ENCODE measurements at regions not wholly inside any gene's neighbourhood (a gene's known extent, or its start where the extent isn't known, plus 50 kb on each side); places are given as distances from the start of the nearest gene placed in this dataset.

- no TSS peak for BruUV-seq (replicated peaks)
- no peak overlapping the region for H3K14ac ChIP-seq (replicated peaks; ENCODE audit: low read depth, low read length)
- no peak overlapping the region for H2AK9ac ChIP-seq (replicated peaks; ENCODE audit: low read depth, low read length, poor library complexity)
- ChIA-PET POLR2A (ENCODE audit: unreplicated experiment) (no interaction called here), CTCF (no interaction called here)
- H2AK5ac ChIP-seq (ENCODE audit: low read depth, low read length): no peak overlapping the region
- H3K23ac ChIP-seq (ENCODE audit: low read depth, low read length): no peak overlapping the region
- 0 out of 2 replicates have a peak, but pooled peaks cover 1% of the 10 kb centered on the region for H3K27me3 ChIP-seq (ENCODE audit: control insufficient read depth, insufficient read depth, low read length)
- no peaks in the 10 kb centered on the region for H4K20me1 ChIP-seq (ENCODE audit: insufficient read depth, low read length)
- intact Hi-C loops (cut with micrococcal nuclease): loop anchor here (2.0 to 5.0 kb wide), 3 partner anchors 103 to 320 kb away; partner anchors contain the start of gene RYBP
- in situ Hi-C loops (cut with MboI; ENCODE audit: low sequenced_read_pairs): no loop called here
- WGBS, 2 experiments (ENCODE audit: extremely low coverage in 2 of 2, insufficient read length in 1 of 2): no CpG with 5 or more reads among the region's 12 CpGs
- no peak overlapping the region for H4K5ac ChIP-seq (ENCODE audit: low read depth, low read length)
- H3K4me3 ChIP-seq (ENCODE audit: insufficient read depth, low read depth, low read length): no peak overlapping the region
- no peak overlapping the region; the same call in 1 of the 2 replicates for H4K91ac ChIP-seq (ENCODE audit: insufficient read depth, low read depth, low read length)
- H2BK5ac ChIP-seq (ENCODE audit: low read depth, low read length, poor library complexity, severe bottlenecking): no peak overlapping the region
- no peak overlapping the region for H2BK20ac ChIP-seq (ENCODE audit: low read depth, low read length)
- ATAC-seq (ENCODE audit: low read depth) (no peak), DNase-seq (no peak)
- H3K9ac ChIP-seq (ENCODE audit: low read depth, low read length): no peak overlapping the region
- H3K4me2 ChIP-seq (ENCODE audit: low read depth, low read length): no peak overlapping the region
- no peaks in the 10 kb centered on the region for H3K9me3 ChIP-seq (ENCODE audit: control insufficient read depth, insufficient read depth, low read length)
- peak overlapping the region in 1 of 2 experiments; percentile 33; a peak in 2 of 4 replicates for H4K8ac ChIP-seq (ENCODE audit: low read depth in 2 of 2, low read length in 2 of 2)
- peak overlapping the region; percentile 29; the same call in 1 of the 2 replicates for H3K56ac ChIP-seq (ENCODE audit: extremely low read depth, insufficient read depth, low read length)
- H3K79me1 ChIP-seq (ENCODE audit: low read depth in 1 of 2, low read length in 2 of 2): no peaks in the 10 kb centered on the region
- H3K36me3 ChIP-seq (ENCODE audit: control insufficient read depth, insufficient read depth, low read length): no peaks in the 10 kb centered on the region
- H3K18ac ChIP-seq (ENCODE audit: low read depth, low read length): no peak overlapping the region
- 0 out of 2 replicates have a peak overlapping the region, but pooled peaks have one; percentile 48 for H2BK120ac ChIP-seq (ENCODE audit: low read depth, low read length)
- no peak for TF ChIP-seq MAZ (IDR thresholded peaks at IDR 0.05; ENCODE audit: borderline replicate concordance, low read depth, low read length)
- no peak for TF ChIP-seq ELK1 (IDR thresholded peaks at IDR 0.05; ENCODE audit: borderline replicate concordance, low read depth, low read length)
- TF ChIP-seq MXI1 (IDR thresholded peaks at IDR 0.05; ENCODE audit: borderline replicate concordance, low read depth, low read length): no peak
- TF ChIP-seq BHLHE40 (IDR thresholded peaks at IDR 0.05; ENCODE audit: low read depth, low read length): no peak
- TF ChIP-seq CEBPB (IDR thresholded peaks at IDR 0.05; ENCODE audit: low read depth, low read length): no peak
- no peak for TF ChIP-seq NFE2L2 (IDR thresholded peaks at IDR 0.05; ENCODE audit: low read depth, low read length)
- TF ChIP-seq RCOR1 (IDR thresholded peaks at IDR 0.05; ENCODE audit: insufficient replicate concordance, low read length): no peak
- no peak overlapping the region for H2BK15ac ChIP-seq (ENCODE audit: low read depth, low read length)
- no peak overlapping the region; the same call in 1 of the 2 replicates for H3K4ac ChIP-seq (ENCODE audit: low read depth, low read length)
- H3K27ac ChIP-seq (ENCODE audit: insufficient read depth, low read length): no peak overlapping the region
- peaks cover 5% of the 10 kb centered on the region for H3K4me1 ChIP-seq (ENCODE audit: control insufficient read depth, insufficient read depth, low read length)
- 0 out of 2 replicates have a peak, but pooled peaks cover 10% of the 10 kb centered on the region for H3K9me1 ChIP-seq (ENCODE audit: insufficient read depth, low read length)
- dilution Hi-C loops (cut with HindIII; ENCODE audit: low sequenced_read_pairs, unreplicated experiment): no loop called here
- peak overlapping the region; percentile 72 for H2AFZ ChIP-seq (replicated peaks; ENCODE audit: low read length, poor library complexity)
These were observed 257.5 kb downstream of the SHQ1 start for GRCh38 chr3:72590732-72591221.

All from IMR-90 (cell line).